ENCODE measurements at regions not wholly inside any gene's neighbourhood (a gene's known extent, or its start where the extent isn't known, plus 50 kb on each side); places are given as distances from the start of the nearest gene placed in this dataset.
"Not testable (repeated sequence)": the region's sequence is repeated elsewhere in the genome, so short reads cannot be mapped to it uniquely, and the experiment has no call there.

GRCh38 chr11:87851234-87851633, 324.0 kb downstream of the RAB38 start:
- Mint-ChIP-seq H3K27me3 (ENCODE audit: low read depth) (no peaks in the 10 kb centered on the region), H3K9me3 (peaks cover 2% of the 10 kb centered on the region), H3K4me1 (ENCODE audit: low read depth) (no peaks in the 10 kb centered on the region), H3K4me3 (no peak overlapping the region), H3K36me3 (ENCODE audit: low read depth) (no peaks in the 10 kb centered on the region), H3K27ac (no peak overlapping the region)
- intact Hi-C loops (cut with micrococcal nuclease), result no loop called here
- CTCF ChIA-PET, result no interaction called here
- DNase-seq, result no peak

- no peak overlapping the region for H3K4me3 Mint-ChIP-seq
- CTCF ChIA-PET, result no interaction called here
- intact Hi-C loops (cut with micrococcal nuclease), result no loop called here
These were observed 326.0 kb downstream of the RAB38 start for GRCh38 chr11:87849216-87849615.

GRCh38 chr11:87840786-87841185, 334.5 kb downstream of the RAB38 start:
- no peaks in the 10 kb centered on the region for H3K27me3 Mint-ChIP-seq (ENCODE audit: low read depth)
- CTCF ChIA-PET, result no interaction called here
- no peak for DNase-seq

More at GRCh38 chr11:87849216-87849615, 326.0 kb downstream of the RAB38 start:
- Mint-ChIP-seq H3K9me3 (peaks cover 2% of the 10 kb centered on the region), H3K4me1 (ENCODE audit: low read depth) (no peaks in the 10 kb centered on the region), H3K36me3 (ENCODE audit: low read depth) (no peaks in the 10 kb centered on the region), H3K27ac (no peak overlapping the region), H3K27me3 (ENCODE audit: low read depth) (no peaks in the 10 kb centered on the region)
- no peak for DNase-seq

GRCh38 chr11:87832211-87832610, 343.0 kb downstream of the RAB38 start:
- H3K36me3 Mint-ChIP-seq (ENCODE audit: low read depth), result no peaks in the 10 kb centered on the region
- DNase-seq, result no peak
- H3K4me1 Mint-ChIP-seq (ENCODE audit: low read depth), result no peaks in the 10 kb centered on the region
- CTCF ChIA-PET, result no interaction called here
- H3K27me3 Mint-ChIP-seq (ENCODE audit: low read depth), result no peaks in the 10 kb centered on the region
- no peak overlapping the region for H3K4me3 Mint-ChIP-seq
- intact Hi-C loops (cut with micrococcal nuclease), result no loop called here
- H3K27ac Mint-ChIP-seq, result no peak overlapping the region
- peaks cover 2% of the 10 kb centered on the region for H3K9me3 Mint-ChIP-seq

More at GRCh38 chr11:87840786-87841185, 334.5 kb downstream of the RAB38 start:
- Mint-ChIP-seq H3K36me3 (ENCODE audit: low read depth) (no peaks in the 10 kb centered on the region), H3K27ac (no peak overlapping the region), H3K4me3 (no peak overlapping the region), H3K9me3 (peaks cover 2% of the 10 kb centered on the region), H3K4me1 (ENCODE audit: low read depth) (no peaks in the 10 kb centered on the region)
- intact Hi-C loops (cut with micrococcal nuclease), result no loop called here

- no peak overlapping the region for H3K4me3 Mint-ChIP-seq
- no peak for DNase-seq
- H3K27ac Mint-ChIP-seq, result no peak overlapping the region
- CTCF ChIA-PET, result no interaction called here
- no peaks in the 10 kb centered on the region for H3K27me3 Mint-ChIP-seq (ENCODE audit: low read depth)
- intact Hi-C loops (cut with micrococcal nuclease), result no loop called here
- H3K36me3 Mint-ChIP-seq (ENCODE audit: low read depth), result no peaks in the 10 kb centered on the region
- H3K9me3 Mint-ChIP-seq, result no peaks in the 10 kb centered on the region
- no peaks in the 10 kb centered on the region for H3K4me1 Mint-ChIP-seq (ENCODE audit: low read depth)
These were observed 355.2 kb downstream of the RAB38 start for GRCh38 chr11:87820011-87820410.

- CTCF ChIA-PET, result no interaction called here
- Mint-ChIP-seq H3K27me3 (ENCODE audit: low read depth) (no peaks in the 10 kb centered on the region), H3K27ac (no peak overlapping the region), H3K36me3 (ENCODE audit: low read depth) (no peaks in the 10 kb centered on the region), H3K4me1 (ENCODE audit: low read depth) (no peaks in the 10 kb centered on the region), H3K9me3 (no peaks in the 10 kb centered on the region), H3K4me3 (no peak overlapping the region)
- intact Hi-C loops (cut with micrococcal nuclease), result no loop called here
- no peak for DNase-seq
These were observed 356.1 kb downstream of the RAB38 start for GRCh38 chr11:87819151-87819550.

GRCh38 chr11:87812571-87813365, 362.5 kb downstream of the RAB38 start:
- intact Hi-C loops (cut with micrococcal nuclease), result no loop called here
- Mint-ChIP-seq H3K4me3 (no peak overlapping the region), H3K9me3 (no peaks in the 10 kb centered on the region), H3K27me3 (ENCODE audit: low read depth) (no peaks in the 10 kb centered on the region), H3K4me1 (ENCODE audit: low read depth) (no peaks in the 10 kb centered on the region), H3K36me3 (ENCODE audit: low read depth) (no peaks in the 10 kb centered on the region), H3K27ac (no peak overlapping the region)
- CTCF ChIA-PET, result no interaction called here
- no peak for DNase-seq

- intact Hi-C loops (cut with micrococcal nuclease), result no loop called here
These were observed 364.8 kb downstream of the RAB38 start for GRCh38 chr11:87810486-87810885.

GRCh38 chr11:87809256-87809655, 366.0 kb downstream of the RAB38 start:
- no peak for DNase-seq
- CTCF ChIA-PET, result interaction anchor here (0.7 kb wide), 1 partner anchor 8 kb away, joined by 4 read pairs; no protein-coding TSS in a partner anchor
- Mint-ChIP-seq H3K4me3 (no peak overlapping the region), H3K4me1 (ENCODE audit: low read depth) (no peaks in the 10 kb centered on the region), H3K9me3 (no peaks in the 10 kb centered on the region), H3K36me3 (ENCODE audit: low read depth) (no peaks in the 10 kb centered on the region), H3K27ac (peak overlapping the region; percentile 17), H3K27me3 (ENCODE audit: low read depth) (no peaks in the 10 kb centered on the region)
- intact Hi-C loops (cut with micrococcal nuclease), result no loop called here

More at GRCh38 chr11:87810486-87810885, 364.8 kb downstream of the RAB38 start:
- no peaks in the 10 kb centered on the region for H3K9me3 Mint-ChIP-seq
- H3K36me3 Mint-ChIP-seq (ENCODE audit: low read depth), result no peaks in the 10 kb centered on the region
- no peak for DNase-seq
- no peaks in the 10 kb centered on the region for H3K4me1 Mint-ChIP-seq (ENCODE audit: low read depth)
- H3K27ac Mint-ChIP-seq, result no peak overlapping the region
- CTCF ChIA-PET, result interaction anchor here (0.6 kb wide), 1 partner anchor 337 kb away, joined by 3 read pairs; no protein-coding TSS in a partner anchor
- H3K4me3 Mint-ChIP-seq, result no peak overlapping the region
- no peaks in the 10 kb centered on the region for H3K27me3 Mint-ChIP-seq (ENCODE audit: low read depth)

- CTCF ChIA-PET, result no interaction called here
- no peaks in the 10 kb centered on the region for H3K9me3 Mint-ChIP-seq
- H3K4me3 Mint-ChIP-seq, result no peak overlapping the region
- H3K27ac Mint-ChIP-seq, result no peak overlapping the region
- H3K27me3 Mint-ChIP-seq (ENCODE audit: low read depth), result no peaks in the 10 kb centered on the region
- intact Hi-C loops (cut with micrococcal nuclease), result no loop called here
- no peak for DNase-seq
- no peaks in the 10 kb centered on the region for H3K4me1 Mint-ChIP-seq (ENCODE audit: low read depth)
- H3K36me3 Mint-ChIP-seq (ENCODE audit: low read depth), result no peaks in the 10 kb centered on the region
These were observed 371.1 kb downstream of the RAB38 start for GRCh38 chr11:87804176-87804575.

GRCh38 chr11:87803748-87804147, 371.5 kb downstream of the RAB38 start:
- H3K36me3 Mint-ChIP-seq (ENCODE audit: low read depth), result no peaks in the 10 kb centered on the region
- intact Hi-C loops (cut with micrococcal nuclease), result no loop called here
- CTCF ChIA-PET, result no interaction called here
- H3K9me3 Mint-ChIP-seq, result no peaks in the 10 kb centered on the region
- no peak overlapping the region for H3K4me3 Mint-ChIP-seq
- H3K27ac Mint-ChIP-seq, result no peak overlapping the region
- no peaks in the 10 kb centered on the region for H3K4me1 Mint-ChIP-seq (ENCODE audit: low read depth)
- no peak for DNase-seq
- H3K27me3 Mint-ChIP-seq (ENCODE audit: low read depth), result no peaks in the 10 kb centered on the region

GRCh38 chr11:87784862-87785261, 390.4 kb downstream of the RAB38 start:
- H3K9me3 Mint-ChIP-seq, result peaks cover 15% of the 10 kb centered on the region
- H3K4me3 Mint-ChIP-seq; DNase-seq; H3K27ac Mint-ChIP-seq; H3K36me3 Mint-ChIP-seq (ENCODE audit: low read depth); H3K4me1 Mint-ChIP-seq (ENCODE audit: low read depth); intact Hi-C loops (cut with micrococcal nuclease); CTCF ChIA-PET; H3K27me3 Mint-ChIP-seq (ENCODE audit: low read depth): not testable (repeated sequence)

GRCh38 chr11:87780068-87780413, 395.2 kb downstream of the RAB38 start:
- H3K4me3 Mint-ChIP-seq, result no peak overlapping the region
- no peak for DNase-seq
- intact Hi-C loops (cut with micrococcal nuclease), result no loop called here
- no peaks in the 10 kb centered on the region for H3K4me1 Mint-ChIP-seq (ENCODE audit: low read depth)
- CTCF ChIA-PET, result no interaction called here
- no peaks in the 10 kb centered on the region for H3K27me3 Mint-ChIP-seq (ENCODE audit: low read depth)
- H3K27ac Mint-ChIP-seq, result no peak overlapping the region
- no peaks in the 10 kb centered on the region for H3K36me3 Mint-ChIP-seq (ENCODE audit: low read depth)
- peaks cover 12% of the 10 kb centered on the region for H3K9me3 Mint-ChIP-seq
